HG03103 (cell line): ENCODE measurements at regions not wholly inside any gene's neighbourhood (a gene's known extent, or its start where the extent isn't known, plus 50 kb on each side); places are given as distances from the start of the nearest gene placed in this dataset.
"Not testable (repeated sequence)": the region's sequence is repeated elsewhere in the genome, so short reads cannot be mapped to it uniquely, and the experiment has no call there.

Source experiments
- ATAC-seq: cut with Tn5 transposase; IDR thresholded peaks from one replicate; pipeline ENCODE4 v1.9.1; 2021; ENCODE audit warnings: low read depth; ENCODE audit not compliant: unreplicated experiment

DNA sequence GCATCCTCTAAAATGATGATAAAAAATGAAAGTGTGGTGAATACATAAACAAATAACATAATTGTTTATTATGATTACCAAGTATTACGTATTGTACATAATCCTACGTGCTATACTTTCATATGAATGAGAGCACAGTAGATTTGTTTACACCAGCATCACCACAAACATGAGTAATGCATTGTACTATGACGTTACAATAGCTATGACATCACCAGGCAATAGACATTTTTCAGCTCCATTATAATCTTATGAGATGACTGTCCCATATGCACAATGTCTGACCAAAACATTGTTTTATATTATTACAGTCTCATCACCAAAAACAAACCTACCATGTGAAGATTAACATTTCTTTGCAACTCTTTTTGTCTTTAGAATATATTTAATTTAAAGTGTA is 225.7 kb upstream of the TENT5A start:
- no peak for ATAC-seq

GRCh38 chr6:81977486-81977885 is 225.0 kb upstream of the TENT5A start:
- ATAC-seq = no peak

DNA sequence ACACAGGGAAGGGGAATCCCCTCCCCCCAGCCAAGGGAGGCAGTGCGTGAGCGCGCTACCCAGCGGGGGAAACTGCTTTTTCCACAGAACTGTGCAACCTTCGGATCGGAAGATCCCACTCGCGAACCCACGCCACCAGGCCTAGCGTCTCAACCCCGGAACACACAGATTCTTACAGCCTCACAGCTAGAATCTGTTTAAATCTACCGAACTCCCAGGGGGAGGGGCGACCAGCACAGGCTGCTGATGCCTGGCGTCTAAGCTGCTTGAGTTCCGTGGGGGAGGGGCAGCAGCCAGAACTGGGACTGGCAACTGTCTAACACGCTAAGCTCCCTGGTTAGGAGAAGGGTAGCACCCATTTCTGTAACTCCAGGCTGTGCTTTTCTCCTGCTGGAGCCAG is 217.3 kb upstream of the TENT5A start:
- ATAC-seq = no peak

DNA sequence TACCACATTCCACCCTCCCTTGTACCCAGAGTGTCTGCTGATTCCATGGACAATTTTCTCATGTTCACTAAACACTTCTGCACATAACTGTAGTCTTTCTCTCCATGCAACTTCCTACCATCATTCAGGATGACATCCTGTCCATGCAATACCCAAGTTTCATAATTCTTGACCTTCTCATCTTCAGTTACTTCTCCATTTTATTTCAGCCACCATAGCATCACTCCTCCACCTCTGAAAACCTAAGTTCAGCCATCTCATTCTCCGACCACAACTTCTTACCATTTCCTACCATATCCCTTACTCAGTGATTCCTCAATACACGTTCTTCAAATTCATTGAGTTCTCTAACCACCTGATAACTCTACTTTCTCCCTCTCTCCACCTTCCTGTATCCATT is 216.5 kb upstream of the TENT5A start:
- ATAC-seq = no peak

DNA sequence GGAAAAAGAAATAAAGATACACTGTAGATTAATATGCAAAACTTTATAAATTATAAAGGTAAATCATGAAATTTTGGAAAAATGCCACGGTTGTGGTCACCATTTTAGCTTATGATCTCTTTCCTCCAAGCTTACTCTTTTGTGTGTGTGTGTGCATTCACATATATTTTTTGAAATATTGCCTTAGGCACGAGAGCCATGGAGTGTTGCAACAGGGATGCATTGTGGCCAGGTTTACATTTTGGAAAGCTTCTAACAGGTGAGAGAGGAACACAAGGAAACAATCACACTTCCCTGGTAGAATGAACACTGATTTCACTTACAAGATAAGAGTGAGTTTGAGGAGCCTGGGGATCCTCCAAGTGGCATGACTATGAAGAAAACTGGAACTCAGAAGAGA is 214.5 kb upstream of the TENT5A start:
- ATAC-seq = no peak

GRCh38 chr6:81962198-81962597 is 209.7 kb upstream of the TENT5A start:
- no peak for ATAC-seq

- no peak for ATAC-seq
Measured at GRCh38 chr6:81950877-81951276, 198.4 kb upstream of the TENT5A start.

DNA sequence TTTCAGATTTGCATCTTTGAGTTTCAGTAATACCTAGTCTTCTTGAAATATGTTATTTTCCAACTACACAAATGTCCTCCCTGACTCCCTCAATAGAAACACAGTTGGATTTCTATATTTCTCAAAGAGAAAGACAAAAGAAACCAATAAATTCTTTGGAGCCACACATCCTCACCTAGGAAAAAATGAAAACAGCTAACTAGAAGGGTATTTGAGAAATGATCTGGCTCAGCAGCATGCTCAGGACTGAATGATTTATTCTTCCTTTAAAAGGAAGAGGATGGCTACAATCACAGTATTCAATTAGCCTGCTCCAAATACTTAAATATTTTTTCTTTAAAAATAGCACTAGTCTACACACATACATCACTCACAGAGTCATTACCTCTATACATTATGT is 196.4 kb upstream of the TENT5A start:
- ATAC-seq = no peak

DNA sequence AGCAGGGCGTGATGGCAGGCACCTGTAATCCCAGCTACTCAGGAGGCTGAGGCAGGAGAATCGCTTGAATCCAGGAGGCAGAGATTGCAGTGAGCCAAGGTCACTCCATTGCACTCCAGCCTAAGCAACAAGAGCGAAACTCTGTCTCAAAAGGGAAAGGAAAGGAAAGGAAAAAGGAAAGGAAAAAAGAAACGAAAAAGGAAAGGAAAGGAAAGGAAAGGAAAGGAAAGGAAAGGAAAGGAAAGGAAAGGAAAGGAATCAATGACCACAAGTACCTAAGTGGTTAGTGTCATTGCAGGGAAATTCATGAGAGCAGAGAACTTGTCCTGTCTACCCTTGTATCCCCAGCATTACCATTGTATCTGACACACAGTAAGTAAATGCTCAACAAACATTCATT is 195.7 kb upstream of the TENT5A start:
- not testable (repeated sequence) for ATAC-seq

DNA sequence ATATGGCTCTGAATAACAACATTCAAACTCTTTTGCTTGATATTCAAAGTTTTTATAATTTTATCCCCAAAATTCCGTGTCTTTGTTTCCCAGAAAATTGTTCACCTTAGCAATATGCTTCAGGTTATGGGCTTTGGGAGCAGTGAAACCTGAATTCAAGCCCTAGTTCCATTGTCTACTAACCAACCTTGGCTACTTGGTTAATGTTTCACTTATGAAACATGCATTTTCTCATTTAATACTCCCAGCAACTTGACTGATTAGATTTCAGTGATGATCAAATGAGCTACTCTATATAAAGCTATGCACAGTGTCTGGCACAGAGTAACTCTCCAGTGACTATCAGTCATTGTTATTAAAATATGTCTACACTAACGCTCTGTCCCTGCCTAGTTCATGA is 192.2 kb upstream of the TENT5A start:
- ATAC-seq = no peak

- not testable (repeated sequence) for ATAC-seq
Measured at GRCh38 chr6:81942842-81943241, 190.4 kb upstream of the TENT5A start.

GRCh38 chr6:81942067-81942370 is 189.5 kb upstream of the TENT5A start:
- no peak for ATAC-seq

- ATAC-seq = no peak
Measured at GRCh38 chr6:81940451-81940985, 188.0 kb upstream of the TENT5A start.

GRCh38 chr6:81939766-81940165 is 187.3 kb upstream of the TENT5A start:
- no peak for ATAC-seq

GRCh38 chr6:81938991-81939732 is 186.7 kb upstream of the TENT5A start:
- ATAC-seq = no peak

GRCh38 chr6:81938014-81938856 is 185.8 kb upstream of the TENT5A start:
- ATAC-seq = no peak

GRCh38 chr6:81937296-81937937 is 184.9 kb upstream of the TENT5A start:
- ATAC-seq = no peak

DNA sequence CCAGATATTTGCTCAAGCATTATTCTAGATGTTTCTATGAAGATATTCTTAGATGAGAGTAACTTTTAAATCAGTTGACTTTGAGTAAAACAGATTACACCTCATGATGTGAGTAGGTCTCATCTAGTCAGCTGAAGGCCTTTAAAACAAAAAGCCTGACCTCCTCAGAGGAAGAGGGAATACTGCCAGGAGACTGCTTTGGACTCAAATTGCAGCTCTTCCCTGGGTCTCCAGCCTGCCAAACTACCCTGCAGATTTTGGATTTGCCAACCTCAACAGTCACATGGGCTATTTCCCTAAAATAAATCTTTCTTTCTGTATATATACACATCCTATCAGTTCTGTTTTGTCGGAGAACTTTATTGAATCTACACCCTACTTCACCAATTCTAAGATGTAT is 182.5 kb upstream of the TENT5A start:
- no peak for ATAC-seq

DNA sequence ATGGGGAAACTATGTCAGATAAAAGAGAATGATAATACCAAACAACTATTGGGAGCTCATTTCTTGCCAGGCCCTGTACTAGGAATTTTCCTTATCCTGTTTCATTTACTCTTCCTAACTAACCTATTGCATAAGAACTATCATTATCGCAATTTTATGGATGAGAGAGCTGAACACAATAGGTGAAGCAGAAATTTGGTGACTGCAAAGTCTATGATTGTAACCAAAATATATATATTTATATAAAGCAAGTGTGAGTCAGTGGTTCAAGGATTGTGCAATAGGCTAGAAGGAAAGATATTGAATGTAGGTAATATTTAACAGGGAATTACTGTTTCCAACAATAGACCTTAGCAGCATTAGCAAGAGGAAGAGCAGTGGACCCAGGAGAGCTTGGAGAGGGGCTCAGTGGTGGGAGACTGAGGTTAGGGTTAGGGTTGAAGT is 181.1 kb upstream of the TENT5A start:
- no peak for ATAC-seq

DNA sequence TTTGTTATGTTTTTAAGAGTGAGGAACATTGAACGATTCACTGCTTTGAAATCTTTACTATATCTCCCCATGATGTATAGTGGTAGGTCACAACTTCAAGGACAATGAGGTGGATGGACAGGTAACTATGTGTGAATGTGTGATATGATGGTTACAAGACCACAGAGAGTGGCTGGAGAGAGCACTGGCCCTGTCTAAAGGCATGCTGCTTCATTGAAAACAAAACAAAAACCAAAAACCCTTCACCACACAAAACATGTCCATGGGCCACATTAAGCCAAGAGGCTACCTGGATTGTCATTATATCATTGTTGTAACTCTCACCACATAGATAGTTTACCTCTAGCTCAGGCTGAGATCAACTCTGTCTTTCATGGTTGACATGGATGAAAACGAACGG is 180.6 kb upstream of the TENT5A start:
- ATAC-seq = no peak

GRCh38 chr6:81932448-81932847 is 180.0 kb upstream of the TENT5A start:
- ATAC-seq = not testable (repeated sequence)
